ENCODE measurements at regions not wholly inside any gene's neighbourhood (a gene's known extent, or its start where the extent isn't known, plus 50 kb on each side); places are given as distances from the start of the nearest gene placed in this dataset.
A peak's percentile ranks its signal among the peaks of the same experiment; 100 is the strongest.

- POLR2A ChIA-PET, result interaction anchor here (4.0 kb wide), 1 partner anchor 12 kb away, joined by 28 read pairs; no protein-coding TSS in a partner anchor
- H3K4me2 ChIP-seq (ENCODE audit: low read length), result no peak overlapping the region
- BruUV-seq (replicated peaks), result no TSS peak
- intact Hi-C loops (cut with micrococcal nuclease; ENCODE audit: unreplicated experiment), result no loop called here
- TF ChIP-seq EZH2phosphoT487 (IDR thresholded peaks at IDR 0.05; ENCODE audit: borderline replicate concordance, low read depth, low read length) (no peak), CTCF (conservative IDR thresholded peaks at IDR 0.05; ENCODE audit: low read length) (no peak)
- H3K36me3 ChIP-seq (ENCODE audit: insufficient read depth, low read length), result no peaks in the 10 kb centered on the region; the same call in 1 of the 2 replicates
- peaks cover 17% of the 10 kb centered on the region; the same call in 1 of the 2 replicates for H3K9me3 ChIP-seq (ENCODE audit: low read length)
- H3K4me3 ChIP-seq (ENCODE audit: low read depth, low read length, poor library complexity, severe bottlenecking), result no peak overlapping the region
- H4K20me1 ChIP-seq (ENCODE audit: insufficient read depth, low read length), result no peaks in the 10 kb centered on the region
- CTCF ChIA-PET (ENCODE audit: unreplicated experiment), result no interaction called here
- H2AFZ ChIP-seq (ENCODE audit: low read length), result peak overlapping the region; percentile 28; the same call in 1 of the 2 replicates
- H3K27ac ChIP-seq (ENCODE audit: low read depth, low read length, poor library complexity, severe bottlenecking), result no peak overlapping the region
- no peak for DNase-seq (ENCODE audit: low spot score)
- peaks cover 24% of the 10 kb centered on the region for H3K4me1 ChIP-seq (ENCODE audit: insufficient read depth, low read length, poor library complexity, severe bottlenecking)
- no peaks in the 10 kb centered on the region for H3K79me2 ChIP-seq (ENCODE audit: insufficient read depth, low read depth, low read length)
- no peaks in the 10 kb centered on the region for H3K9me2 ChIP-seq (ENCODE audit: insufficient read depth, low read length)
These were observed 110.3 kb upstream of the BTN3A2 start for GRCh38 chr6:26254724-26255123.

- intact Hi-C loops (cut with micrococcal nuclease; ENCODE audit: unreplicated experiment), result no loop called here
- POLR2A ChIA-PET, result interaction anchor here (0.9 to 8.6 kb wide), 4 partner anchors 10 to 29 kb away, joined by 3 to 55 read pairs (median 28); a partner anchor contains a TSS
- no peak for TF ChIP-seq CTCF (conservative IDR thresholded peaks at IDR 0.05; ENCODE audit: low read length)
- no peak for TF ChIP-seq EZH2phosphoT487 (IDR thresholded peaks at IDR 0.05; ENCODE audit: borderline replicate concordance, low read depth, low read length)
These were observed 107.7 kb upstream of the BTN3A2 start for GRCh38 chr6:26257272-26257671.

GRCh38 chr6:26258212-26258977, 106.6 kb upstream of the BTN3A2 start:
- Histone ChIP-seq H3K4me2 (ENCODE audit: low read length) (no peak overlapping the region), H3K36me3 (ENCODE audit: insufficient read depth, low read length) (no peaks in the 10 kb centered on the region), H3K27ac (ENCODE audit: low read depth, low read length, poor library complexity, severe bottlenecking) (no peak overlapping the region), H2AFZ (ENCODE audit: low read length) (no peak overlapping the region), H3K79me2 (ENCODE audit: insufficient read depth, low read depth, low read length) (no peaks in the 10 kb centered on the region), H3K9me3 (ENCODE audit: low read length) (no peaks in the 10 kb centered on the region), H4K20me1 (ENCODE audit: insufficient read depth, low read length) (no peaks in the 10 kb centered on the region), H3K4me3 (ENCODE audit: low read depth, low read length, poor library complexity, severe bottlenecking) (no peak overlapping the region), H3K9me2 (ENCODE audit: insufficient read depth, low read length) (no peaks in the 10 kb centered on the region), H3K4me1 (ENCODE audit: insufficient read depth, low read length, poor library complexity, severe bottlenecking) (peaks cover 12% of the 10 kb centered on the region)
- no TSS peak for BruUV-seq (replicated peaks)
- CTCF ChIA-PET (ENCODE audit: unreplicated experiment), result interaction anchor here (0.6 to 1.0 kb wide), 2 partner anchors 41 to 59 kb away, joined by 3 read pairs; a partner anchor contains a TSS
- DNase-seq (ENCODE audit: low spot score), result peak; percentile 33
- intact Hi-C loops (cut with micrococcal nuclease; ENCODE audit: unreplicated experiment), result no loop called here
- peak; percentile 70 for TF ChIP-seq CTCF (conservative IDR thresholded peaks at IDR 0.05; ENCODE audit: low read length)
- TF ChIP-seq EZH2phosphoT487 (IDR thresholded peaks at IDR 0.05; ENCODE audit: borderline replicate concordance, low read depth, low read length), result no peak
- POLR2A ChIA-PET, result interaction anchor here (0.6 to 8.6 kb wide), 10 partner anchors 8 to 100 kb away, joined by 3 to 55 read pairs (median 8); a partner anchor contains a TSS

More at GRCh38 chr6:26257272-26257671, 107.7 kb upstream of the BTN3A2 start:
- no TSS peak for BruUV-seq (replicated peaks)
- no peak overlapping the region for H3K4me3 ChIP-seq (ENCODE audit: low read depth, low read length, poor library complexity, severe bottlenecking)
- no peak overlapping the region for H3K4me2 ChIP-seq (ENCODE audit: low read length)
- peaks cover 23% of the 10 kb centered on the region for H3K4me1 ChIP-seq (ENCODE audit: insufficient read depth, low read length, poor library complexity, severe bottlenecking)
- H3K9me2 ChIP-seq (ENCODE audit: insufficient read depth, low read length), result no peaks in the 10 kb centered on the region
- H3K9me3 ChIP-seq (ENCODE audit: low read length), result no peaks in the 10 kb centered on the region
- H2AFZ ChIP-seq (ENCODE audit: low read length), result no peak overlapping the region
- H3K79me2 ChIP-seq (ENCODE audit: insufficient read depth, low read depth, low read length), result no peaks in the 10 kb centered on the region
- no peaks in the 10 kb centered on the region for H3K36me3 ChIP-seq (ENCODE audit: insufficient read depth, low read length)
- no peak overlapping the region for H3K27ac ChIP-seq (ENCODE audit: low read depth, low read length, poor library complexity, severe bottlenecking)
- no peaks in the 10 kb centered on the region for H4K20me1 ChIP-seq (ENCODE audit: insufficient read depth, low read length)
- CTCF ChIA-PET (ENCODE audit: unreplicated experiment), result interaction anchor here (0.8 kb wide), 1 partner anchor 13 kb away, joined by 3 read pairs; no protein-coding TSS in a partner anchor
- DNase-seq (ENCODE audit: low spot score), result no peak
